Endometrium (tissue), 2 donors: ENCODE measurements at regions not wholly inside any gene's neighbourhood (a gene's known extent, or its start where the extent isn't known, plus 50 kb on each side); places are given as distances from the start of the nearest gene placed in this dataset.
"Not testable (repeated sequence)": the region's sequence is repeated elsewhere in the genome, so short reads cannot be mapped to it uniquely, and the experiment has no call there.

Experiments used
- FAIRE-seq: peaks from 2 replicates; lab custom pipeline; 2012; peaks lifted over from hg19 to GRCh38; lab: Jason Lieb, UNC
- donor health status: control.
- donor health status: control.

GRCh38 chr15:38002883-38003477 is 68.5 kb downstream of the TMCO5A start:
- no peak for FAIRE-seq

GRCh38 chr15:38004218-38004861 is 69.9 kb downstream of the TMCO5A start:
- FAIRE-seq = no peak

GRCh38 chr15:38005953-38006808 is 71.7 kb downstream of the TMCO5A start:
- FAIRE-seq = no peak

- FAIRE-seq = no peak
These were observed 76.0 kb downstream of the TMCO5A start for GRCh38 chr15:38010395-38010794.

GRCh38 chr15:38012894-38013293 is 78.5 kb downstream of the TMCO5A start:
- FAIRE-seq = no peak

- no peak for FAIRE-seq
These were observed 83.3 kb downstream of the TMCO5A start for GRCh38 chr15:38017721-38018120.

GRCh38 chr15:38019066-38019465 is 84.6 kb downstream of the TMCO5A start:
- no peak for FAIRE-seq

GRCh38 chr15:38021259-38021658 is 86.8 kb downstream of the TMCO5A start:
- no peak for FAIRE-seq

GRCh38 chr15:38024293-38025091 is 90.1 kb downstream of the TMCO5A start:
- no peak for FAIRE-seq

- not testable (repeated sequence) for FAIRE-seq
These were observed 91.2 kb downstream of the TMCO5A start for GRCh38 chr15:38025656-38026055.

- FAIRE-seq = no peak
These were observed 94.4 kb downstream of the TMCO5A start for GRCh38 chr15:38028869-38029268.

- FAIRE-seq = no peak
These were observed 95.3 kb downstream of the TMCO5A start for GRCh38 chr15:38029736-38030135.

GRCh38 chr15:38030609-38031008 is 96.2 kb downstream of the TMCO5A start:
- no peak for FAIRE-seq

- FAIRE-seq = no peak
These were observed 101.3 kb downstream of the TMCO5A start for GRCh38 chr15:38035701-38036100.

GRCh38 chr15:38036790-38037338 is 102.4 kb downstream of the TMCO5A start:
- no peak for FAIRE-seq

- no peak for FAIRE-seq
These were observed 104.4 kb downstream of the TMCO5A start for GRCh38 chr15:38038659-38039442.

GRCh38 chr15:38040615-38041014 is 106.2 kb downstream of the TMCO5A start:
- no peak for FAIRE-seq

GRCh38 chr15:38041576-38041975 is 107.1 kb downstream of the TMCO5A start:
- FAIRE-seq = no peak

GRCh38 chr15:38042211-38042610 is 107.8 kb downstream of the TMCO5A start:
- FAIRE-seq = no peak

- no peak for FAIRE-seq
These were observed 108.4 kb downstream of the TMCO5A start for GRCh38 chr15:38042707-38043445.
